ENCODE measurements at regions not wholly inside any gene's neighbourhood (a gene's known extent, or its start where the extent isn't known, plus 50 kb on each side); places are given as distances from the start of the nearest gene placed in this dataset.

GRCh38 chr9:74369844-74370243 lies 127.3 kb upstream of the RORB start:
- no peak overlapping the region for H3K9ac ChIP-seq (ENCODE audit: low read depth, low read length, poor library complexity, severe bottlenecking)

DNA sequence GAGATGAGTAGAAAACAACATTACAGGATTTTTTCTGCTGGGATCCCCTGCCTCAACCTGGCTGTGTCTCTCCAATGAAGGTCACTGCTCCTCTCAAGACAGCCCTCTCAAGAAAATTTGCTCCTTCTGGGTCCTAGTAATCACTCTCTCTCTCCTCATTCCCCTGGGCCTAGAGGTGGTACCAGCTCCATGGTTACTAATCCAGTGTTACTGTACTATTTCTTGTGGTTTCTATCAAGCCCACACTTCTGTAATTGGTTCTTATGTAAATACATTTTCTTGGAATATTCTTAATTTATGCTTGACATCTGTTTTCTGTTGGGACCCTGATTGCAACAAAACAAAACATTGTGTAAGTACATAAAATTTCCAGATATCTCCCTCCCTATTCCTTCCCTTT lies 123.8 kb upstream of the RORB start:
- Histone ChIP-seq H3K4me2 (ENCODE audit: low read depth, low read length, poor library complexity, severe bottlenecking) (no peak overlapping the region), H3K9me3 (ENCODE audit: insufficient read depth, low read depth, low read length) (no peaks in the 10 kb centered on the region), H2AFZ (ENCODE audit: low read length) (peak overlapping the region; percentile 72), H3K4me1 (ENCODE audit: insufficient read depth, low read length, poor library complexity, severe bottlenecking) (peaks cover 23% of the 10 kb centered on the region), H3F3A (ENCODE audit: low read depth) (no peaks in the 10 kb centered on the region), H3K9me2 (replicated peaks; ENCODE audit: low read depth, low read length) (no peaks in the 10 kb centered on the region), H3K27me3 (ENCODE audit: insufficient read depth, low read length, poor library complexity, severe bottlenecking) (no peaks in the 10 kb centered on the region), H3K4me3 (ENCODE audit: low read length, poor library complexity, severe bottlenecking) (no peak overlapping the region), H3K79me2 (ENCODE audit: insufficient read depth, low read length) (no peaks in the 10 kb centered on the region), H3K36me3 (ENCODE audit: insufficient read depth, low read length) (no peaks in the 10 kb centered on the region), H3K9ac (ENCODE audit: low read depth, low read length, poor library complexity, severe bottlenecking) (no peak overlapping the region), H4K20me1 (ENCODE audit: insufficient read depth, low read length, poor library complexity, severe bottlenecking) (no peaks in the 10 kb centered on the region)
- no peak for TF ChIP-seq CTCF (conservative IDR thresholded peaks at IDR 0.05; ENCODE audit: low read length)

More at GRCh38 chr9:74369844-74370243, 127.3 kb upstream of the RORB start:
- Histone ChIP-seq H2AFZ (ENCODE audit: low read length) (no peak overlapping the region), H3K9me3 (ENCODE audit: insufficient read depth, low read depth, low read length) (no peaks in the 10 kb centered on the region), H3K4me3 (ENCODE audit: low read length, poor library complexity, severe bottlenecking) (no peak overlapping the region), H3F3A (ENCODE audit: low read depth) (no peaks in the 10 kb centered on the region), H3K27me3 (ENCODE audit: insufficient read depth, low read length, poor library complexity, severe bottlenecking) (no peaks in the 10 kb centered on the region), H3K4me1 (ENCODE audit: insufficient read depth, low read length, poor library complexity, severe bottlenecking) (peaks cover 15% of the 10 kb centered on the region), H3K9me2 (replicated peaks; ENCODE audit: low read depth, low read length) (no peaks in the 10 kb centered on the region), H3K4me2 (ENCODE audit: low read depth, low read length, poor library complexity, severe bottlenecking) (no peak overlapping the region), H3K79me2 (ENCODE audit: insufficient read depth, low read length) (no peaks in the 10 kb centered on the region), H4K20me1 (ENCODE audit: insufficient read depth, low read length, poor library complexity, severe bottlenecking) (no peaks in the 10 kb centered on the region), H3K36me3 (ENCODE audit: insufficient read depth, low read length) (no peaks in the 10 kb centered on the region)
- TF ChIP-seq EZH2phosphoT487 (IDR thresholded peaks at IDR 0.05; ENCODE audit: borderline replicate concordance) = no peak
- TF ChIP-seq CTCF (conservative IDR thresholded peaks at IDR 0.05; ENCODE audit: low read length) = no peak

- no peak overlapping the region for H3K4me2 ChIP-seq (ENCODE audit: low read depth, low read length, poor library complexity, severe bottlenecking)
- no peak overlapping the region for H3K4me3 ChIP-seq (ENCODE audit: low read length, poor library complexity, severe bottlenecking)
- H3K9me2 ChIP-seq (replicated peaks; ENCODE audit: low read depth, low read length) = no peaks in the 10 kb centered on the region
- H3K9ac ChIP-seq (ENCODE audit: low read depth, low read length, poor library complexity, severe bottlenecking) = no peak overlapping the region
- no peaks in the 10 kb centered on the region for H3K36me3 ChIP-seq (ENCODE audit: insufficient read depth, low read length)
- H3F3A ChIP-seq (ENCODE audit: low read depth) = no peaks in the 10 kb centered on the region
- no peak overlapping the region for H2AFZ ChIP-seq (ENCODE audit: low read length)
- no peaks in the 10 kb centered on the region for H4K20me1 ChIP-seq (ENCODE audit: insufficient read depth, low read length, poor library complexity, severe bottlenecking)
- no peaks in the 10 kb centered on the region for H3K27me3 ChIP-seq (ENCODE audit: insufficient read depth, low read length, poor library complexity, severe bottlenecking)
- TF ChIP-seq EZH2phosphoT487 (IDR thresholded peaks at IDR 0.05; ENCODE audit: borderline replicate concordance) = no peak
- TF ChIP-seq CTCF (conservative IDR thresholded peaks at IDR 0.05; ENCODE audit: low read length) = peak; percentile 93
- H3K4me1 ChIP-seq (ENCODE audit: insufficient read depth, low read length, poor library complexity, severe bottlenecking) = peaks cover 13% of the 10 kb centered on the region
- H3K79me2 ChIP-seq (ENCODE audit: insufficient read depth, low read length) = no peaks in the 10 kb centered on the region
- H3K9me3 ChIP-seq (ENCODE audit: insufficient read depth, low read depth, low read length) = no peaks in the 10 kb centered on the region
Observed at GRCh38 chr9:74379718-74380117, 117.4 kb upstream of the RORB start.

Data from Loucy (cell line).